DND-41 (cell line): ENCODE measurements at regions not wholly inside any gene's neighbourhood (a gene's known extent, or its start where the extent isn't known, plus 50 kb on each side); places are given as distances from the start of the nearest gene placed in this dataset.

Source experiments
- CTCF ChIP-seq: IDR thresholded peaks from 2 replicates; pipeline ENCODE4 v1.5.1; 2012; ENCODE audit warnings: borderline replicate concordance, low read length, moderate library complexity, mild to moderate bottlenecking; ENCODE audit not compliant: poor library complexity, severe bottlenecking; ENCODE audit errors: extremely low read depth
- EZH2 ChIP-seq: IDR thresholded peaks from 3 replicates; pipeline ENCODE4 v1.6.1; 2012; ENCODE audit warnings: borderline replicate concordance, low read depth, mild to moderate bottlenecking, moderate library complexity, low read length, inconsistent platforms; ENCODE audit not compliant: severe bottlenecking

- TF ChIP-seq CTCF (no peak), EZH2 (no peak)
These were observed 237.6 kb upstream of the FOXF1 start for GRCh38 chr16:86272744-86273143.
